ENCODE measurements at regions not wholly inside any gene's neighbourhood (a gene's known extent, or its start where the extent isn't known, plus 50 kb on each side); places are given as distances from the start of the nearest gene placed in this dataset.

DNA sequence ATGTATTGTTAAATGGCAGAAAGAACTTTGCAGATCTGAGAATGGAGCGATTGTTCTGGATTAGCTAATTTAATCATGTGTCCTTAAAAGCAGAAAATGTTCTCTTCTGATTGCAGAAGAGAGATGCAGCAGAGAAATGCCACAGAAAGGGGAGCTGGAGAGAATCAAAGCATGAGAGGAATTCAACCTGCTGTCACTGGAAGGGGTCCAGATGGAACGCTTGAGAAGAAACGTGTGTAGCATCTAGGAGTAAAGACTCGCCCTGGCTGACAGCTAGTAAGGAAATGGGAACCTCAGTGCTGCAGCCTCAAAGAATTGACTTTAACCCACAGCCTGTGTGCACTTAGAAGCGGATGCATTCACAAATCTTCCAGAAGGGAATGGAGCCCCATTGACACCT is 502.8 kb downstream of the KLF12 start:
- H3K27me3 ChIP-seq, result no peaks in the 10 kb centered on the region
- intact Hi-C loops (cut with DNase I), result no loop called here
- WGBS, 4 donors, result 57 to 67% (median 60%) methylated on average over 5 of the region's 5 CpGs

DNA sequence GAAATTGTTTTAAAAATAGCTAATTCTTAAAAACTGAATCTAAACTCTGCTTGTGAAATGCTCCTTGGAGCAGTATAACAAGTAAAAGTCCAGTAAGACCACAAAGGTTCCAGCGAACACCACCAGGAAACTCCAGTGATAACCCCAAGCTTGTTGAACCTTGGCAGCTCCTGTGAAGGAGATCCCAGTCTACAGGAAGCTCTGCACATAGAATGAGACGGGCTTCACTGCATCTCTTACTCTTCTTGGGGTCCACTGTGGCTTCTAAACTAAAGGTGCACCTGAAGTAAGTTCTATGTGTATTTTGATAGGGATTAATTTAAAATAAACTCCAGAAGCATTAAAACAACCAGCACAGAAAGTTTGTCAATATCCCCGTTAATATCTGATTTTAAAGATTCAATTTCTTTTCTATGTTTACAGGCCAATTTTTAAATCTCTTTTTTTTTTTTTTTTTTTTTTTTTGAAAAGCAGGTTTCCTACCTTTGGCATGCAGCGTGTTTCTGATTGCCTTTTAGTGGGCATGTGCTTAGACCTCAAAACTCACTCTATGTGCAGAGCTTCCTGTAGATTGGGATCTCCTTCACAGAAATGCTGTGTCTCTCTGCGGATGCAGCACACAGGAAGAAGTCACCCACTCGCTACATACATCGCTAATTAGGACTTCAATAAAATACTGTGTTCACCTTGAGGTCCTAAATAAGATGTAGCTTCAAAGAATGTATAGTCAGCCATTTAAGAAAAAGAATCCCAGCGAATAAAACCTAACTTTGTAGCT is 508.5 kb downstream of the KLF12 start:
- WGBS, 4 donors, result 74 to 83% (median 77%) methylated on average over 8 of the region's 8 CpGs
- no peaks in the 10 kb centered on the region for H3K36me3 ChIP-seq (replicated peaks in 1 of 2)
- TF ChIP-seq, protein P1, sequence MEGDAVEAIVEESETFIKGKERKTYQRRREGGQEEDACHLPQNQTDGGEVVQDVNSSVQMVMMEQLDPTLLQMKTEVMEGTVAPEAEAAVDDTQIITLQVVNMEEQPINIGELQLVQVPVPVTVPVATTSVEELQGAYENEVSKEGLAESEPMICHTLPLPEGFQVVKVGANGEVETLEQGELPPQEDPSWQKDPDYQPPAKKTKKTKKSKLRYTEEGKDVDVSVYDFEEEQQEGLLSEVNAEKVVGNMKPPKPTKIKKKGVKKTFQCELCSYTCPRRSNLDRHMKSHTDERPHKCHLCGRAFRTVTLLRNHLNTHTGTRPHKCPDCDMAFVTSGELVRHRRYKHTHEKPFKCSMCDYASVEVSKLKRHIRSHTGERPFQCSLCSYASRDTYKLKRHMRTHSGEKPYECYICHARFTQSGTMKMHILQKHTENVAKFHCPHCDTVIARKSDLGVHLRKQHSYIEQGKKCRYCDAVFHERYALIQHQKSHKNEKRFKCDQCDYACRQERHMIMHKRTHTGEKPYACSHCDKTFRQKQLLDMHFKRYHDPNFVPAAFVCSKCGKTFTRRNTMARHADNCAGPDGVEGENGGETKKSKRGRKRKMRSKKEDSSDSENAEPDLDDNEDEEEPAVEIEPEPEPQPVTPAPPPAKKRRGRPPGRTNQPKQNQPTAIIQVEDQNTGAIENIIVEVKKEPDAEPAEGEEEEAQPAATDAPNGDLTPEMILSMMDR (IDR thresholded peaks at IDR 0.05), result no peak
- TF ChIP-seq POLR2A (IDR thresholded peaks at IDR 0.05), result no peak

More for the DNA sequence above, 502.8 kb downstream of the KLF12 start:
- Histone ChIP-seq H3K4me1 (replicated peaks in 1 of 2) (no peaks in the 10 kb centered on the region), H3K4me3 (no peak overlapping the region), H3K9me3 (replicated peaks in 1 of 3) (no peaks in the 10 kb centered on the region), H3K27ac (no peak overlapping the region), H3K36me3 (replicated peaks in 1 of 2) (no peaks in the 10 kb centered on the region)
- DNase-seq, result no peak
- no peak for TF ChIP-seq POLR2A (IDR thresholded peaks at IDR 0.05)
- TF ChIP-seq, protein P1 (IDR thresholded peaks at IDR 0.05), result no peak

DNA sequence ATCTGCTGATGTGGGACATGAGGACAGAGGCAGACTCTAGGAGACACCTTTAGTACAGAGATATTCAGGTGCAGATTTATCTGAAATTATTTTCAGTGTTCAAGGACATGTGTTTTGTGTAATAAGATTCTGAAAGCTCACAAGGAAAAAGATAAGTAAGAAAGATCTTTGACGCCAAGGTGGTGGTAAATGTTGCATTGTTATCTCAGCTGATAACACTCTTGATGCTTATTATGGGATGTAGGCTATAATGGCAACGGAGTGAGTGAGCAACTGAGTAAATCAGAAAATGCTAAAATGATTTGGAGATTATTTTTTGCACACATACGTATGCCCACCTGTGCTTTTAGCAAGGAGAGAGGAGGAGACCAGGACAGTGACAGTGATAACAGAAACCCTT is 510.9 kb downstream of the KLF12 start:
- H3K4me1 ChIP-seq (replicated peaks in 1 of 2), result no peaks in the 10 kb centered on the region
- H3K4me3 ChIP-seq, result no peak overlapping the region
- intact Hi-C loops (cut with DNase I), result no loop called here
- TF ChIP-seq POLR2A (IDR thresholded peaks at IDR 0.05), result no peak
- TF ChIP-seq, protein P1 (IDR thresholded peaks at IDR 0.05), result no peak
- no peaks in the 10 kb centered on the region for H3K27me3 ChIP-seq
- 56 to 67% (median 57%) methylated on average over 3 of the region's 3 CpGs for WGBS, 4 donors
- H3K27ac ChIP-seq, result no peak overlapping the region
- no peaks in the 10 kb centered on the region for H3K36me3 ChIP-seq (replicated peaks in 1 of 2)
- no peak for DNase-seq
- H3K9me3 ChIP-seq (replicated peaks in 1 of 3), result no peaks in the 10 kb centered on the region

More for the DNA sequence above, 508.5 kb downstream of the KLF12 start:
- H3K4me1 ChIP-seq (replicated peaks in 1 of 2), result no peaks in the 10 kb centered on the region
- H3K9me3 ChIP-seq (replicated peaks in 1 of 3), result no peaks in the 10 kb centered on the region
- intact Hi-C loops (cut with DNase I), result no loop called here
- no peak for DNase-seq
- no peaks in the 10 kb centered on the region for H3K27me3 ChIP-seq
- no peak overlapping the region for H3K27ac ChIP-seq
- H3K4me3 ChIP-seq, result no peak overlapping the region

DNA sequence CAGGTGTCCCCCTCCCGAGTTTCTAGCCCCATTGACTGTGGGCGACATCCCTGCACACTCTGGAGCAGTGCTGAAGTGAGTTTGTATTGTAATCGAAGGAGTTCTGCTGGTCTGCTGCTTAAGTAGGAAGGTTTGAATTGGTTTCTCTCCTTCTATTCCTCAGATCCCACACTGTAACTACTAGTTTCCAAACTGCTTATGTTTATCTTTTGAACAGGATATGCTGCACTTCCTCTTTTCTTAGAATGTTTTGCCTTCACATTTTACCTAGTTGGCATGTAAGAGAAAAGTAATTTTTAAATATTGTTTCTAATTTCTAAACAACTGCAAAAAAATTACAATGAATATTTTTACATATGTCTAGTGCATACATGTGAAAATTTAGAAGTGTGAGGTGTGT is 511.8 kb downstream of the KLF12 start:
- Histone ChIP-seq H3K9me3 (replicated peaks in 1 of 3) (no peaks in the 10 kb centered on the region), H3K4me3 (no peak overlapping the region), H3K4me1 (replicated peaks in 1 of 2) (no peaks in the 10 kb centered on the region), H3K27ac (no peak overlapping the region), H3K36me3 (replicated peaks in 1 of 2) (no peaks in the 10 kb centered on the region), H3K27me3 (no peaks in the 10 kb centered on the region)
- WGBS, 4 donors, result 47 to 60% (median 53%) methylated on average over 3 of the region's 3 CpGs
- TF ChIP-seq POLR2A (IDR thresholded peaks at IDR 0.05), result no peak
- no peak for DNase-seq
- intact Hi-C loops (cut with DNase I), result no loop called here
